ENCODE measurements at regions not wholly inside any gene's neighbourhood (a gene's known extent, or its start where the extent isn't known, plus 50 kb on each side); places are given as distances from the start of the nearest gene placed in this dataset.
"Not testable (repeated sequence)": the region's sequence is repeated elsewhere in the genome, so short reads cannot be mapped to it uniquely, and the experiment has no call there.

DNA sequence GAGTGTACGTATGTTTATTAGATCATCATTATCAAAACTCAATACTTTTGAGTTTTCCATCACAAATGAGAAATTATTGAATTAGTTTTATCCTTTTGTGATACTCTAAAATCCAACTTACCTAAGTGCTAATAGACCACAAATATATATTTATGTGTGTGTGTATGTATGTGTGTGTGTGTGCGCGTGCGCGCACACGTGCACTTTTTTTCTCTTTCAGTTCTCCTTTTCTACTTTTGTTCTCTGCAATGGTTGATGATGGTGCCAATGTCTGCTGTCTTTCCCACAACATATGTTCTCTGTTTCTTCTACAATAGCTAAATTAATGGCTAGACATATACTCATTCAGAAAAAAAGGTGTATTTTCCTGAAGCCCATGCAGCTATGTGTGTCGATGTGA, 571.6 kb upstream of the ARPP21 start:
- Mint-ChIP-seq H3K27me3 (no peaks in the 10 kb centered on the region), H3K4me1 (no peaks in the 10 kb centered on the region), H3K27ac (no peak overlapping the region), H3K4me3 (no peak overlapping the region), H3K9me3 (peaks cover 5% of the 10 kb centered on the region), H3K36me3 (no peaks in the 10 kb centered on the region)

- no peaks in the 10 kb centered on the region for H3K36me3 Mint-ChIP-seq
These were observed 569.2 kb upstream of the ARPP21 start for GRCh38 chr3:35070088-35070487.

DNA sequence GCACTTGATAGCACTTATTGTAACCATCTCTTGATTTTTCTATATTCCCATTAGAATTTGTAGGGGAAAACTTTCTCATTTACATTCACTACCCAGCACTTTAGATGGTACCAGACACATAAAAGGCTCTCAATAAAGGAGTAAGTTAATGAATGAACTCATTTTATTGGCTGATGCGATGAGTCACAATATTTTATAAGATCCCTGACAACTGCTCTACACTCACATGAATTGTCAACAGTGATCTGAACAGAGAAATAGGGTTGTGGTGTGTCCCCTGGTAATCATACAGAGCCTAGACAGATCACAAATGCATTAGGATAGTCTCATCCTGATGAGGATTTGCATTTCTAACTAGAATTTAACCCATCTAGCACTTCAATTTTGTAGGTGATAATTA, 567.6 kb upstream of the ARPP21 start:
- H3K27me3 Mint-ChIP-seq: no peaks in the 10 kb centered on the region
- no peaks in the 10 kb centered on the region for H3K36me3 Mint-ChIP-seq
- no peak overlapping the region for H3K4me3 Mint-ChIP-seq
- H3K9me3 Mint-ChIP-seq: peaks cover 5% of the 10 kb centered on the region
- H3K4me1 Mint-ChIP-seq: no peaks in the 10 kb centered on the region
- H3K27ac Mint-ChIP-seq: no peak overlapping the region

More at GRCh38 chr3:35070088-35070487, 569.2 kb upstream of the ARPP21 start:
- no peak overlapping the region for H3K4me3 Mint-ChIP-seq
- peaks cover 5% of the 10 kb centered on the region for H3K9me3 Mint-ChIP-seq
- no peaks in the 10 kb centered on the region for H3K27me3 Mint-ChIP-seq
- H3K27ac Mint-ChIP-seq: no peak overlapping the region
- no peaks in the 10 kb centered on the region for H3K4me1 Mint-ChIP-seq

DNA sequence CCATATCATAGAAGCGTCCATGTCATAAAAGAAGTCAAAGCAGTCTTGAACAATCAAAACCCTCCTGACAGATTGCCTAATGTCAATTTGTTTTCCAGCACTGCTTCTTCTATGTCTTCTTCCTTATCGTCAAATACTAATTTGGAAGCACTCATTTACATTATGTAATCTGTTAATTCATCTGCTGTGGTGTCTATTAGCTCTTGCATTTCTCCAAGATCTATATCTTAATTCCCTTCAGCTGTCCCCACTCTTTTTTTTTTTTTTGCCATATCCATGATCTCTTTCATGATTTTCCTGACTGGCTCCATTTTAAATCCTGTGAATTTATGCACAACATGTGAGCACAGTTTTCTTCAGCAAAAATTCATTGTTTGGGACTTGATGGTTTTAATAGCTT, 560.5 kb upstream of the ARPP21 start:
- Mint-ChIP-seq H3K4me3 (no peak overlapping the region), H3K9me3 (no peaks in the 10 kb centered on the region), H3K27me3 (no peaks in the 10 kb centered on the region), H3K4me1 (no peaks in the 10 kb centered on the region), H3K36me3 (no peaks in the 10 kb centered on the region), H3K27ac (no peak overlapping the region)

GRCh38 chr3:35079403-35079802, 559.9 kb upstream of the ARPP21 start:
- H3K4me3 Mint-ChIP-seq: no peak overlapping the region
- no peak overlapping the region for H3K27ac Mint-ChIP-seq
- no peaks in the 10 kb centered on the region for H3K27me3 Mint-ChIP-seq
- H3K9me3 Mint-ChIP-seq: no peaks in the 10 kb centered on the region
- no peaks in the 10 kb centered on the region for H3K36me3 Mint-ChIP-seq
- no peaks in the 10 kb centered on the region for H3K4me1 Mint-ChIP-seq

DNA sequence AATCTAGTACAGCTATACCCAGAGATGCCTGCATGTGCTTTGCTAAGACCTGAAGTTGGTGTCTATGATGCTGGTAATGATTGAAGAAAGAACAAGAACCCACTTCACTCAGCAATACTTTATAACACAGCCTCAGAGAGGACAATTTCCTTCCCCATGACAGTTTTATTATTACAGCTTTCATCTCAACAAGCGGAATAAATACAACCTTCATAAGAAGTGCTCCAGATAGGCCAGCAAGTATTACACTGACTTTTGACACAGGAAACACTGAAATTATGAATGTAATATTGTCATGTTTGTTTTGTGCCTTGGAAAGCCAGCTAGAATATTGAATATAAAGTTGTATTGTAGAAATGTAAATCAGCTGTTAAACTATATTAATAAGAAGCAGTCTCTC, 557.4 kb upstream of the ARPP21 start:
- H3K9me3 Mint-ChIP-seq: no peaks in the 10 kb centered on the region
- no peaks in the 10 kb centered on the region for H3K4me1 Mint-ChIP-seq
- no peaks in the 10 kb centered on the region for H3K27me3 Mint-ChIP-seq
- H3K27ac Mint-ChIP-seq: no peak overlapping the region
- H3K4me3 Mint-ChIP-seq: no peak overlapping the region
- no peaks in the 10 kb centered on the region for H3K36me3 Mint-ChIP-seq

GRCh38 chr3:35088943-35089342, 550.4 kb upstream of the ARPP21 start:
- H3K27me3 Mint-ChIP-seq: no peaks in the 10 kb centered on the region
- peaks cover 18% of the 10 kb centered on the region for H3K9me3 Mint-ChIP-seq
- no peak overlapping the region for H3K27ac Mint-ChIP-seq
- H3K4me3 Mint-ChIP-seq: no peak overlapping the region
- no peaks in the 10 kb centered on the region for H3K36me3 Mint-ChIP-seq
- no peaks in the 10 kb centered on the region for H3K4me1 Mint-ChIP-seq

GRCh38 chr3:35114686-35115085, 524.6 kb upstream of the ARPP21 start:
- Mint-ChIP-seq H3K4me3 (no peak overlapping the region), H3K27ac (no peak overlapping the region), H3K9me3 (peaks cover 5% of the 10 kb centered on the region), H3K4me1 (no peaks in the 10 kb centered on the region), H3K36me3 (no peaks in the 10 kb centered on the region), H3K27me3 (no peaks in the 10 kb centered on the region)

- Mint-ChIP-seq H3K36me3 (no peaks in the 10 kb centered on the region), H3K27me3 (no peaks in the 10 kb centered on the region), H3K27ac (no peak overlapping the region), H3K4me3 (no peak overlapping the region), H3K9me3 (peaks cover 5% of the 10 kb centered on the region), H3K4me1 (no peaks in the 10 kb centered on the region)
These were observed 519.3 kb upstream of the ARPP21 start for GRCh38 chr3:35120026-35120425.

DNA sequence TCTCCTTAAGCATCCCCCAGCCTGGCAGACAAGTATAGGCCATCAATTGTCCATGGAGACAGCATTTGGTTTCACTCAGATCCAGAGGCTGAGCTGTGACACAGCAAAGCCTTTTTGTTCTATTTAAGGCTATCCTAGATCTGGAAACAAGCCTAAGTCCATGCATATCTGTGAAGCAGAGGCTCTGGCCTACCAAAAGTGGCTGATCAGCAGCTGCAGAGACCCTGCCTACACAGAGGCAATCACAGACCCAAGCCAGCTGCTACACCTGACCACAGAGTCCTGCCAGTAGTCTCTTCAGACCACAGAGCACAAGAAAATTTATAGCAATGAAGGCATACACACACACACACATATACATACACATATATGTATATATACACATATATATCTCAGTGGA, 501.7 kb upstream of the ARPP21 start:
- Mint-ChIP-seq H3K27ac (no peak overlapping the region), H3K9me3 (peaks cover 4% of the 10 kb centered on the region), H3K4me3 (no peak overlapping the region), H3K4me1 (no peaks in the 10 kb centered on the region), H3K36me3 (no peaks in the 10 kb centered on the region), H3K27me3 (no peaks in the 10 kb centered on the region)

DNA sequence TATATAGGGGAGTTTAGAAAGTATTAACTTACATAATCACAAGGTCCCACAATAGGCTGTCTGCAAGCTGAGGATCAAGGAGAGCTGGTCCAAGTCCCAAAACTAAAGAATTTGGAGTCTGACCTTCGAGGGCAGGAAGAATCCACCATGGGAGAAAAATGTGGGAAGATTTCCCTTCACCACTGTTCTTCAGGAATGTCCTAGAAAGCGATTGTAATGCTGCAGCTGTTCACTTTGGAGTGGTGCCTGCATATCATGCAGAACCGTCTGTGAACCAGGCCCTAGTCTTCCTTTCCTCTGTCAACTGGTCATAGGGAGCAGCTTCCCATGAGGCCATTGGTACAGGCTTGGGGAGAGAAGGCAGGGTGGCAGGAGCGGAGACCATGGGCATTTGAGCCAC, 497.9 kb upstream of the ARPP21 start:
- Mint-ChIP-seq H3K36me3 (no peaks in the 10 kb centered on the region), H3K9me3 (no peaks in the 10 kb centered on the region), H3K27me3 (no peaks in the 10 kb centered on the region), H3K4me3 (no peak overlapping the region), H3K27ac (no peak overlapping the region), H3K4me1 (no peaks in the 10 kb centered on the region)

DNA sequence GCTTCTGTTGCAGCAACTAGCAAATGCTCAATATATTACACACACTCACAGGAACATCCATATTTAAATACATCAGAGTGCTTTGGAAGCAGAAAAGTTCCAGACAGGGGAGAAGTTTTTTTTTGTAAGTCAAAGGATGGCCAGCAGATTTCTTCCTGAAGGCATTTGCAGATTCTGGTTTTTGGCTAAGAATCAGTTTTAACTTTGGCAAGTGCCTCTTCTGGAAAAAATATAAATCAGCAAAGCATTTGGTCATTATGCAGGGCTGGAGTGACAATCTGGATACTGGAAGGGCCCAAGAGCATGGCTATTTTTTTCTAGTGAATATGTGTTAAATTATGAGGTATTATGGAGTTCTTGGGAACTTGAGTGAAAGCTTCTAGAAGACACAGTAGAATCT, 495.3 kb upstream of the ARPP21 start:
- Mint-ChIP-seq H3K27me3 (no peaks in the 10 kb centered on the region), H3K27ac (no peak overlapping the region), H3K4me1 (no peaks in the 10 kb centered on the region), H3K36me3 (no peaks in the 10 kb centered on the region), H3K4me3 (no peak overlapping the region), H3K9me3 (no peaks in the 10 kb centered on the region)

DNA sequence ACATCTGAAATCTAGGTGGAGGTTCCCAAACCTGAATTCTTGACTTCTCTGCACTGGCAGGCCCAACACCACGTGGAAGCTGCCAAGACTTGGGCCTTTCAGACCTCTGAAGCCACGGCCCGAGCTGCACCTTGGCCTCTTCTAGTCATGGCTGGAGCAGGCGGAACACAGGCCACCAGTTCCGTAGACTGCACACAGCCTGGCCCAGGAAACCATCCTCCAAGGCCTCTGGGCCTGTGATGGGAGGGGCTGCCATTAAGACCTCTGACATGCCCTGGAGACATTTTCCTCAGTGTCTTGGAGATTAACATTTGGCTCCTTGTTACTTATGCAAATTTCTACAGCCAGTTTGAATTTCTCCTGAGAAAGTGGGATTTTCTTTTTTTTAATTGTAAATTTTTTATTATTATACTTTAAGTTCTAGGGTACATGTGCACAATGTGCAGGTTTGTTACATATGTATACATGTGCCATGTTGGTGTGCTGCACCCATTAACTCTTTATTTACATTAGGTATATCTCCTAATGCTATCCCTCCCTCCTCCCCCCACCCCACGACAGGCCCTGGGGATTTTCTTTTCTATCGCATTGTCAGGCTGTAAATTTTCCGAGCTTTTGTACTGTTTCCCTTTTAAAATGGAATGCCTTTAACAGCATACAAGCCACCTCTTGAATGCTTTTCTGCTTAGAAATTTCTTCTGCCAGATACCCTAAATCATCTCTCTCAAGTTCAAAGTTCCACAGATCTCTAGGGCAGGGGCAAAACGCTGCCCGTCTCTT, 492.9 kb upstream of the ARPP21 start:
- not testable (repeated sequence) for H3K4me1 Mint-ChIP-seq, H3K36me3 Mint-ChIP-seq, H3K27ac Mint-ChIP-seq, H3K4me3 Mint-ChIP-seq, H3K9me3 Mint-ChIP-seq, H3K27me3 Mint-ChIP-seq

DNA sequence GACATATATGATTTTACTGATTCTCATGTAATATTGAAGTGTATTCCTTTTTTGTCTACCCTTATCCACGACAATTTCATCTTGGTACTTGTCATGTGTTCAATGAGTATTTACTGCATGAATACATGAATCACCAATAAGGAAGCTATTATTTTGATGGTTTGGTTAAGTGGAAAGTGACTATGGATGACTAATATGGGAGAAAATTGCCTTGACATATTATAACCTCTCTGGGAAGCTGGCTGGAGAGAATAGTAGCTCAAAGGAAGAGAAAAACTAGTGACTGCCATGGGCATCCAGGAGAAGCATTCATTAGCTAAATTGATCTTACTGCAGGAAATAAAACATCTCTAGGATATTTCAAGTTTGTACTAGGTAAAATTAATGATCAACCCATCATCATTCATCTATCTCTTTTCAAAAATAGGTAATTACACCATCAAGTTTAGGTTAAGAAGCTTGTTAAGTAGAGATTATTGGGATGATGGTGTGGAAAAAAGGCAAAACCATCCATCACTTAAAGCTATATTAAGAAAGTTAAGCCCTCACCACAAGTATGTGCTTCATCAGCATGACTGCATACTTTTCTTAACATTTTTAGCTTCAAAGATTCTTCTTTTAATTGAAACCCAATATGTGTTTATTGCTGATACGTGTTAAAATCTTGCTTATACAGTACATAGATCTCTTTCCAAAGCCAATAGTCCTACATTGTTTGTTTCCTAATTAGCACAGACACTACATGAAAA, 455.2 kb upstream of the ARPP21 start:
- no peaks in the 10 kb centered on the region for H3K36me3 Mint-ChIP-seq
- H3K27ac Mint-ChIP-seq: no peak overlapping the region
- peaks cover 22% of the 10 kb centered on the region for H3K9me3 Mint-ChIP-seq

GRCh38 chr3:35184775-35185174, 454.6 kb upstream of the ARPP21 start:
- Mint-ChIP-seq H3K4me1 (no peaks in the 10 kb centered on the region), H3K36me3 (no peaks in the 10 kb centered on the region), H3K4me3 (no peak overlapping the region), H3K27me3 (no peaks in the 10 kb centered on the region), H3K9me3 (peaks cover 22% of the 10 kb centered on the region), H3K27ac (no peak overlapping the region)

More for the DNA sequence above, 455.2 kb upstream of the ARPP21 start:
- H3K4me3 Mint-ChIP-seq: no peak overlapping the region
- no peaks in the 10 kb centered on the region for H3K4me1 Mint-ChIP-seq
- H3K27me3 Mint-ChIP-seq: no peaks in the 10 kb centered on the region

- peaks cover 12% of the 10 kb centered on the region for H3K9me3 Mint-ChIP-seq
- H3K4me3 Mint-ChIP-seq: no peak overlapping the region
- H3K36me3 Mint-ChIP-seq: no peaks in the 10 kb centered on the region
- no peaks in the 10 kb centered on the region for H3K4me1 Mint-ChIP-seq
- H3K27me3 Mint-ChIP-seq: no peaks in the 10 kb centered on the region
- no peak overlapping the region for H3K27ac Mint-ChIP-seq
These were observed 451.4 kb upstream of the ARPP21 start for GRCh38 chr3:35187908-35188307.

All from activated naive CD4-positive, alpha-beta T cell treated with anti-CD3 and anti-CD28 coated beads, Interleukin-2, amount 50 U/mL, for 24 hours (primary cell).